ENCODE measurements at regions not wholly inside any gene's neighbourhood (a gene's known extent, or its start where the extent isn't known, plus 50 kb on each side); places are given as distances from the start of the nearest gene placed in this dataset.

DNA sequence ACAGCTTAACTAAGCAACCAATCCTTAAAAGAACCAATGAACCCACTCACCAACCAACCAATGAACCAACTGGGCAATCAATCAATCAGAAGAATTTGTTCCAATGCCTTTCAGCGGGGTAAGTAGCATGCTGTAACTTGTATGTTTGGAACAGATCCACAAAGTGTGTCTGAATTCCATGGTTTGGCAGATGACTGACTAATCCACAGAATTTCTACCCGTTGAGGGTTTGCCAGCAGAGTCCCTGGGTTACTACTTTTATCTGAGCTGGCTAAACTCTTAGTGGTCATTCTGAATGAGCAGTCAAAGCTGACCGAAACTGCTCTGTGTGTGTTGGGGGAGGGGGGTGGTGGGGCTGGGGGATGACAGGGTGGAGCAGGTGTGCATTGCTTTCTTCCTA lies 125.0 kb upstream of the JAG1 start:
- H3K27me3 Mint-ChIP-seq: peaks cover 5% of the 10 kb centered on the region
- intact Hi-C loops (cut with DNase I, micrococcal nuclease): no loop called here
- Histone ChIP-seq H3K9me3 (ENCODE audit: control insufficient read depth in 1 of 2, insufficient read depth in 1 of 2, low read length in 2 of 2) (peaks cover 0 to 5% of the 10 kb centered on the region in 2 experiments), H3K4me3 (ENCODE audit: low read length) (no peak overlapping the region), H3K4me1 (ENCODE audit: insufficient read depth, low read length) (no peaks in the 10 kb centered on the region), H3K36me3 (ENCODE audit: insufficient read depth, low read length) (no peaks in the 10 kb centered on the region), H3K27ac (ENCODE audit: low read depth in 1 of 2, low read length in 2 of 2) (no peak overlapping the region), H3K27me3 (ENCODE audit: control insufficient read depth in 1 of 2, insufficient read depth in 2 of 2, low read length in 2 of 2) (no peaks in the 10 kb centered on the region)
- no peak overlapping the region for H3K4me3 Mint-ChIP-seq
- ATAC-seq (ENCODE audit: poor library complexity) (no peak), DNase-seq (no peak)
- H3K4me1 Mint-ChIP-seq (ENCODE audit: low read depth): no peaks in the 10 kb centered on the region
- H3K27ac Mint-ChIP-seq: no peak overlapping the region
- no peaks in the 10 kb centered on the region for H3K36me3 Mint-ChIP-seq (ENCODE audit: low read depth)
- CTCF ChIA-PET: no interaction called here
- POLR2A ChIA-PET: no interaction called here
- no peaks in the 10 kb centered on the region for H3K9me3 Mint-ChIP-seq
- TF ChIP-seq CTCF (IDR thresholded peaks at IDR 0.05): no peak

GRCh38 chr20:10799735-10800134 lies 125.9 kb upstream of the JAG1 start:
- Histone ChIP-seq H3K4me3 (ENCODE audit: low read length) (no peak overlapping the region), H3K27me3 (ENCODE audit: control insufficient read depth in 1 of 2, insufficient read depth in 2 of 2, low read length in 2 of 2) (no peaks in the 10 kb centered on the region), H3K36me3 (ENCODE audit: insufficient read depth, low read length) (no peaks in the 10 kb centered on the region), H3K27ac (ENCODE audit: low read depth in 1 of 2, low read length in 2 of 2) (no peak overlapping the region), H3K4me1 (ENCODE audit: insufficient read depth, low read length) (no peaks in the 10 kb centered on the region), H3K9me3 (ENCODE audit: control insufficient read depth in 1 of 2, insufficient read depth in 1 of 2, low read length in 2 of 2) (peaks cover 0 to 3% of the 10 kb centered on the region in 2 experiments)
- DNase-seq: no peak
- Mint-ChIP-seq H3K9me3 (no peaks in the 10 kb centered on the region), H3K36me3 (ENCODE audit: low read depth) (no peaks in the 10 kb centered on the region), H3K27me3 (peaks cover 5% of the 10 kb centered on the region), H3K27ac (no peak overlapping the region), H3K4me1 (ENCODE audit: low read depth) (no peaks in the 10 kb centered on the region), H3K4me3 (no peak overlapping the region)
- POLR2A ChIA-PET: no interaction called here
- intact Hi-C loops (cut with DNase I, micrococcal nuclease): no loop called here
- TF ChIP-seq CTCF (IDR thresholded peaks at IDR 0.05): no peak
- CTCF ChIA-PET: no interaction called here
- ATAC-seq (ENCODE audit: poor library complexity): no peak

GRCh38 chr20:10800288-10800687 lies 126.5 kb upstream of the JAG1 start:
- no peak overlapping the region for H3K4me3 Mint-ChIP-seq
- TF ChIP-seq CTCF (IDR thresholded peaks at IDR 0.05): no peak
- no peaks in the 10 kb centered on the region for H3K4me1 Mint-ChIP-seq (ENCODE audit: low read depth)
- H3K27me3 Mint-ChIP-seq: peaks cover 5% of the 10 kb centered on the region
- POLR2A ChIA-PET: no interaction called here
- intact Hi-C loops (cut with DNase I, micrococcal nuclease): no loop called here
- peaks cover 0 to 3% of the 10 kb centered on the region in 2 experiments for H3K9me3 ChIP-seq (ENCODE audit: control insufficient read depth in 1 of 2, insufficient read depth in 1 of 2, low read length in 2 of 2)
- no peak overlapping the region for H3K4me3 ChIP-seq (ENCODE audit: low read length)
- H3K36me3 ChIP-seq (ENCODE audit: insufficient read depth, low read length): no peaks in the 10 kb centered on the region
- ATAC-seq (ENCODE audit: poor library complexity): no peak
- H3K27me3 ChIP-seq (ENCODE audit: control insufficient read depth in 1 of 2, insufficient read depth in 2 of 2, low read length in 2 of 2): no peaks in the 10 kb centered on the region
- H3K27ac ChIP-seq (ENCODE audit: low read depth in 1 of 2, low read length in 2 of 2): no peak overlapping the region
- no peaks in the 10 kb centered on the region for H3K9me3 Mint-ChIP-seq
- H3K27ac Mint-ChIP-seq: no peak overlapping the region
- no peak for DNase-seq
- CTCF ChIA-PET: no interaction called here
- H3K4me1 ChIP-seq (ENCODE audit: insufficient read depth, low read length): no peaks in the 10 kb centered on the region
- no peaks in the 10 kb centered on the region for H3K36me3 Mint-ChIP-seq (ENCODE audit: low read depth)

All from CD4-positive, alpha-beta T cell (primary cell).